ENCODE measurements at regions not wholly inside any gene's neighbourhood (a gene's known extent, or its start where the extent isn't known, plus 50 kb on each side); places are given as distances from the start of the nearest gene placed in this dataset.

DNA sequence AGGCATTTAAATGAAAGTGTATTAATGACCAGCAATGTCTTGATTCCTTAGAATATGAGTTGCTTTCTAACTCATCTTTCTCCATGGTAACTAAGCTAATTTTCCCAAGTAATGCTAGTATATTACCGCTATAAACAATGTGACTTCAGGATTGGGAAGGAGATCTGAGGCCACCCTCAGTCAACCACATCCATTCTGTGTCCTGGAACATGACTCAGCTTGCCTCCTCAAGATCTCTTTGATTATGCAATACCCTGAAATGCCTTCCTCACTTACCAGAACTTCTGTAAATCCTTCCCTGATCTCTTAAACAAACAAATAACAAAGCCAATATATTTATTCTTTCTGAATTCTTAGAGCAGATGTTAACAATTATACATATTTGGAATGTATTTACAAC, 1495.5 kb downstream of the PCDH18 start:
- TF ChIP-seq POLR2A (IDR thresholded peaks at IDR 0.05; ENCODE audit: low read length) (no peak), GATA1 (IDR thresholded peaks at IDR 0.05; ENCODE audit: low read depth, low read length) (no peak)

Data from erythroblast (primary cell).